GM12864 (cell line): ENCODE measurements at regions not wholly inside any gene's neighbourhood (a gene's known extent, or its start where the extent isn't known, plus 50 kb on each side); places are given as distances from the start of the nearest gene placed in this dataset.

Experiments used
- DNase-seq: peaks from one replicate; pipeline ENCODE4 v3.0.0-alpha.2; 2011; ENCODE audit warnings: low read depth
- H3K4me3 ChIP-seq: 2 replicates; pipeline ENCODE4 v1.5.1; 2011; ENCODE audit warnings: mild to moderate bottlenecking, low read depth, low read length, control low read depth
- TF ChIP-seq, protein P1 (sequence below): IDR thresholded peaks from 2 replicates; pipeline ENCODE4 v1.5.1; 2011; ENCODE audit warnings: low read depth, mild to moderate bottlenecking, moderate library complexity, low read length, control low read depth, inconsistent platforms; ENCODE audit errors: missing control alignments

DNA sequence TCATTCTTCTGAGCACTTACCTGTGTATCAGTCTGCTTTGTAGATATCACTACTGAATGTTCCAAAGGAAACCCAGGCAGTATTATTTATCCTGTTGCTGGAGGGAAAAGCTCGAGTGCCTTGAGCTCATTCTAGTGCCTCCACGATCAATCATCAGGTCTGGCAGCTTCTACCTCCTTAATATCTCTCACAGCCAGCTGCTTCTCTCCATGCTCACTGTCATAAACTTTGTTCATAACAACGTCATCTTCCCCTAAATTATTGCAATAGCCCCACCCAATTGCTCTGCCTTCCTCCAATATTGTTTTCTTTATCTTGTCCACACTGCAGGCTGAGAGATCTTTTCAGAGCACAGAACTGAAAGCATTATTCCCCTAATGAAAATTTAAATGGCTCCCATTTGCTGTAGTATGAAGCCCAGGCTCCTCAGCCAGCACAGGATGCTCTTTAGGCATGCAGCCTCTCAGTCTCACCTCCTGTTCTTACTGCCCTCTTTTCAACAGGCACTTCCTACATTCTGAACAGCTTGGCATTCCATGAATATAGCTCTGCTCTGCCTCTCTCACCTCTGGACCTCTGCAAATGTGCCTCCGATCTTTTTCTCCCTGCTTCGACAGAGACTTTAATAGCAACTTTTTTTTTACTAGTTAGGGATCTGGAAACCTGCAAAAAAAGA is 504.2 kb upstream of the IGFBP7 start:
- TF ChIP-seq, protein P1, sequence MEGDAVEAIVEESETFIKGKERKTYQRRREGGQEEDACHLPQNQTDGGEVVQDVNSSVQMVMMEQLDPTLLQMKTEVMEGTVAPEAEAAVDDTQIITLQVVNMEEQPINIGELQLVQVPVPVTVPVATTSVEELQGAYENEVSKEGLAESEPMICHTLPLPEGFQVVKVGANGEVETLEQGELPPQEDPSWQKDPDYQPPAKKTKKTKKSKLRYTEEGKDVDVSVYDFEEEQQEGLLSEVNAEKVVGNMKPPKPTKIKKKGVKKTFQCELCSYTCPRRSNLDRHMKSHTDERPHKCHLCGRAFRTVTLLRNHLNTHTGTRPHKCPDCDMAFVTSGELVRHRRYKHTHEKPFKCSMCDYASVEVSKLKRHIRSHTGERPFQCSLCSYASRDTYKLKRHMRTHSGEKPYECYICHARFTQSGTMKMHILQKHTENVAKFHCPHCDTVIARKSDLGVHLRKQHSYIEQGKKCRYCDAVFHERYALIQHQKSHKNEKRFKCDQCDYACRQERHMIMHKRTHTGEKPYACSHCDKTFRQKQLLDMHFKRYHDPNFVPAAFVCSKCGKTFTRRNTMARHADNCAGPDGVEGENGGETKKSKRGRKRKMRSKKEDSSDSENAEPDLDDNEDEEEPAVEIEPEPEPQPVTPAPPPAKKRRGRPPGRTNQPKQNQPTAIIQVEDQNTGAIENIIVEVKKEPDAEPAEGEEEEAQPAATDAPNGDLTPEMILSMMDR = no peak
- no peak overlapping the region for H3K4me3 ChIP-seq
- no peak for DNase-seq

GRCh38 chr4:57612279-57612678 is 502.1 kb upstream of the IGFBP7 start:
- no peak overlapping the region for H3K4me3 ChIP-seq
- TF ChIP-seq, protein P1 = no peak
- no peak for DNase-seq

DNA sequence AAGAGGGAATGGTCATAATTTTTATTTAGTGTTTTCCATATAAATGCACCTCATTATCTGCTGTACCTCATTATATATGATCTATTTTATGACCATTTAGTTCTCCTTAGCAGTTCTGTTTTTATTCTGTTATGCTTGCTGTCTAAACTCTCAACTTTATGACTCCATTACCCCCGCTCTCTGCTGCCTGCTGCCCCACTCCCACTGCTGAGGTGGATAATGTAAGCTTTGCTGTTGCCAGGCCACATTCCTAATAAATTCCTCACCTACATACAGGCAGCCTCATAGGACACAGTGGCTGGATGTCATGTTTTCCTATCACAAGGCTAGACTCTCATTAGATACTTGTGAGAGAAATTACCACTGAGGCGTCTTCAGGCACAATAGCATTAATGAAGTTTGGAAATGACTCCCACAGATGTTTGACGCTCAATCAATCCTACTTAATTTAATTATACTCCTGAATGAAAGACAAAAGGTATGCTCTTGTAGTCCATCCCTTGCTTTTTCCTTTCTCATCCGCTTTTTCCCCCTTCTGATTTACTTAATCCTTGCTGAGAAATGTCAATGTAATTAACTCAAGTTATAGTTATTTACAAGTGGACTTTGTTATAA is 497.5 kb upstream of the IGFBP7 start:
- TF ChIP-seq, protein P1 = no peak
- no peak overlapping the region for H3K4me3 ChIP-seq
- DNase-seq = no peak

GRCh38 chr4:57605376-57605775 is 495.2 kb upstream of the IGFBP7 start:
- H3K4me3 ChIP-seq = no peak overlapping the region
- DNase-seq = no peak
- TF ChIP-seq, protein P1 = no peak

DNA sequence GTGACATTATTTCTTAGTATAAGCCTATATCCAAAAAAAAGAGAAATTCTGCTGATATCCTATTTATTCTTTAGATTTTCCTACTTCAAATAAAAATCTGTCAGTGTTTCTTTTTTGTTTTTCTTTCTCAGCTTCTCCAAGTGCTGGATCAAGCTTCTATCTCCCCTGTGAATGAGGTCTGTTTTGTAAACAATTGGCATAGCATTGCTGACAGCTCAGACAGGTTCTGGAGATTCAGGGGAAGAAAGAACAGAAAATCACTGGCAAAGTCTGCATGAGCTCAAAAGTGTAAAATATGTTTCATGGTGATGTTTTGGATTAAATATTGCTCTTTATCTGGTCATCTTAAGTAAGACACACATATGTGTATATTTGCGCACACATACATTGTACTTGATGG is 492.0 kb upstream of the IGFBP7 start:
- no peak overlapping the region for H3K4me3 ChIP-seq
- TF ChIP-seq, protein P1 = no peak
- DNase-seq = no peak

DNA sequence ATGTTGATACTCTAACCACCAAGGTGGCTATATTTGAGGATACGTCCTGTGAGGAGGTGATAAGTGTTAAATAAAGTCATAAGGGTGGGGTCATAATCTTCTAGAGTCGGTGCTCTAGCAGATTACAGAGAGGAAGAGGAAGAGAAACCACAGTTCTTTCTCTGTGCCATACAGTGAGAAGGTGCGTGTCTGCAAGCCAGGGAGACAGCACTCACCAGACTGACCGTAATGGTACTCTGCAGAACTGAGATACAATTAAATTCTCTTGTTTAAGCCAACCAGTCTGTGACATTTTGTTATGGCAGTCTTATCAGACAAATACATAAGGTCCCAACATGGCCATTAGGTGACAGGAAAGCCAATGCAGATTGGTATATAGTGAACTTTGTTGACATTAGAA is 480.9 kb upstream of the IGFBP7 start:
- no peak overlapping the region for H3K4me3 ChIP-seq
- DNase-seq = no peak
- TF ChIP-seq, protein P1 = no peak

DNA sequence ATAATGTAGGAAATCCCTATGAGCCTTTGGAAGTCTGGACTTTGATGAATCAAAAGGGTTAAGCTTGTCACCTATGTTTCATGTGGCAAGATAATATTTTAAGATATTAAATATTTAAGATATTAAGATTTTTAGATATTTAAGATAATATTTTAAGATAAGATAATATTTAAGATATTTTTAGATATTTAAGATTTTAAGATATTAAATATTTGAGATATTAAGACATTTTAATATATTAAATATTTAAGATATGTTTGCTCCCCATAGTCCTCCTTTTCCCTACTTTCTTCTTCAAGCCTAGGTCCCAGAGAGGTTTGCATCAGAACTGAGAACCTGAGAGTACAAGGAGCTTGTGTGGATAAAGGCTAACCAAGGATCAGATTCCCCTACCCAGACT is 478.4 kb upstream of the IGFBP7 start:
- no peak overlapping the region for H3K4me3 ChIP-seq
- DNase-seq = no peak
- TF ChIP-seq, protein P1 = no peak
